Glutamatergic neuron (in vitro differentiated cells): ENCODE measurements at regions not wholly inside any gene's neighbourhood (a gene's known extent, or its start where the extent isn't known, plus 50 kb on each side); places are given as distances from the start of the nearest gene placed in this dataset.

Experiments
- DNase-seq: peaks from one replicate; pipeline ENCODE4 v3.0.0; 2022
- H3K27ac Mint-ChIP-seq: one replicate; pipeline ENCODE4 v1.8.0; 2020; ENCODE audit warnings: mild to moderate bottlenecking, mixed read lengths, inconsistent platforms; ENCODE audit not compliant: unreplicated experiment
- H3K27me3 Mint-ChIP-seq: one replicate; pipeline ENCODE4 v1.8.0; 2020; ENCODE audit warnings: mild to moderate bottlenecking, moderate library complexity, mixed read lengths, inconsistent platforms; ENCODE audit not compliant: unreplicated experiment
- H3K36me3 Mint-ChIP-seq: one replicate; pipeline ENCODE4 v1.8.0; 2020; ENCODE audit warnings: mild to moderate bottlenecking, mixed read lengths, inconsistent platforms; ENCODE audit not compliant: unreplicated experiment
- H3K4me1 Mint-ChIP-seq: one replicate; pipeline ENCODE4 v1.8.0; 2020; ENCODE audit warnings: mild to moderate bottlenecking, low read depth, mixed read lengths, inconsistent platforms; ENCODE audit not compliant: unreplicated experiment
- H3K4me3 Mint-ChIP-seq: one replicate; pipeline ENCODE4 v1.8.0; 2020; ENCODE audit warnings: mild to moderate bottlenecking, mixed read lengths, inconsistent platforms; ENCODE audit not compliant: unreplicated experiment
- H3K9me3 Mint-ChIP-seq: one replicate; pipeline ENCODE4 v1.8.0; 2020; ENCODE audit warnings: mild to moderate bottlenecking, moderate library complexity, mixed read lengths, inconsistent platforms; ENCODE audit not compliant: unreplicated experiment
- TF ChIP-seq, protein P1 (sequence below): fragments of 200-600 bp; sonication (generic); IDR thresholded peaks from one replicate; pipeline ENCODE4 v1.5.0; 2021; ENCODE audit not compliant: partially characterized antibody, unreplicated experiment

GRCh38 chr4:178937130-178937529, 1494.9 kb upstream of the AGA start:
- Mint-ChIP-seq H3K36me3 (no peaks in the 10 kb centered on the region), H3K4me1 (no peaks in the 10 kb centered on the region), H3K9me3 (no peaks in the 10 kb centered on the region), H3K4me3 (no peak overlapping the region), H3K27me3 (no peaks in the 10 kb centered on the region), H3K27ac (no peak overlapping the region)
- TF ChIP-seq, protein P1, sequence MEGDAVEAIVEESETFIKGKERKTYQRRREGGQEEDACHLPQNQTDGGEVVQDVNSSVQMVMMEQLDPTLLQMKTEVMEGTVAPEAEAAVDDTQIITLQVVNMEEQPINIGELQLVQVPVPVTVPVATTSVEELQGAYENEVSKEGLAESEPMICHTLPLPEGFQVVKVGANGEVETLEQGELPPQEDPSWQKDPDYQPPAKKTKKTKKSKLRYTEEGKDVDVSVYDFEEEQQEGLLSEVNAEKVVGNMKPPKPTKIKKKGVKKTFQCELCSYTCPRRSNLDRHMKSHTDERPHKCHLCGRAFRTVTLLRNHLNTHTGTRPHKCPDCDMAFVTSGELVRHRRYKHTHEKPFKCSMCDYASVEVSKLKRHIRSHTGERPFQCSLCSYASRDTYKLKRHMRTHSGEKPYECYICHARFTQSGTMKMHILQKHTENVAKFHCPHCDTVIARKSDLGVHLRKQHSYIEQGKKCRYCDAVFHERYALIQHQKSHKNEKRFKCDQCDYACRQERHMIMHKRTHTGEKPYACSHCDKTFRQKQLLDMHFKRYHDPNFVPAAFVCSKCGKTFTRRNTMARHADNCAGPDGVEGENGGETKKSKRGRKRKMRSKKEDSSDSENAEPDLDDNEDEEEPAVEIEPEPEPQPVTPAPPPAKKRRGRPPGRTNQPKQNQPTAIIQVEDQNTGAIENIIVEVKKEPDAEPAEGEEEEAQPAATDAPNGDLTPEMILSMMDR, result no peak
- DNase-seq, result no peak

DNA sequence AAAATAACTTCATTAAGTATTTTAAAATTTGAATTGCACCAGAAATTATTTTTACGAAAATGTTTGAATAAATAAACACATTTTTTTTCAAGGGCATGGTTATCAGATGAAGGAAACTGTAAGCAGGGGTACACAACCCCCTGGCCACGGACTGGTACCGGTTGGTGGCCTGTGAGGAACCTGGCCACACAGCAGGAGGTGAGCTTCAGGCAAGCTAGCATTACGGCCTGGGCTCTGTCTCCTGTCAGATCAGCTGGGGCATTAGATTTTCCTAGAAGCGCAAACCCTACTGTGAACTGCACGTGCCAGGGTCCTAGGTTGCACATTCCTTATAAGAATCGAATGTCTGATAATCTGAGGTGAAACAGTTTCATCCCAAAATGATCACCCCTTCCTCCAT, 1499.7 kb upstream of the AGA start:
- no peak overlapping the region for H3K4me3 Mint-ChIP-seq
- no peaks in the 10 kb centered on the region for H3K4me1 Mint-ChIP-seq
- no peak for DNase-seq
- H3K27ac Mint-ChIP-seq, result no peak overlapping the region
- peaks cover under 1% of the 10 kb centered on the region for H3K27me3 Mint-ChIP-seq
- H3K9me3 Mint-ChIP-seq, result peaks cover 1% of the 10 kb centered on the region
- no peaks in the 10 kb centered on the region for H3K36me3 Mint-ChIP-seq
- TF ChIP-seq, protein P1, result no peak

GRCh38 chr4:178953447-178954120, 1511.3 kb upstream of the AGA start:
- Mint-ChIP-seq H3K4me1 (no peaks in the 10 kb centered on the region), H3K9me3 (peaks cover 4% of the 10 kb centered on the region), H3K27me3 (peaks cover 5% of the 10 kb centered on the region), H3K36me3 (no peaks in the 10 kb centered on the region), H3K27ac (no peak overlapping the region), H3K4me3 (no peak overlapping the region)
- DNase-seq, result no peak
- TF ChIP-seq, protein P1, result no peak

- Mint-ChIP-seq H3K4me3 (no peak overlapping the region), H3K27me3 (peaks cover 7% of the 10 kb centered on the region), H3K9me3 (peaks cover 4% of the 10 kb centered on the region), H3K4me1 (no peaks in the 10 kb centered on the region), H3K36me3 (no peaks in the 10 kb centered on the region), H3K27ac (no peak overlapping the region)
- TF ChIP-seq, protein P1, result no peak
- no peak for DNase-seq
Measured at GRCh38 chr4:178955614-178956013, 1513.4 kb upstream of the AGA start.

DNA sequence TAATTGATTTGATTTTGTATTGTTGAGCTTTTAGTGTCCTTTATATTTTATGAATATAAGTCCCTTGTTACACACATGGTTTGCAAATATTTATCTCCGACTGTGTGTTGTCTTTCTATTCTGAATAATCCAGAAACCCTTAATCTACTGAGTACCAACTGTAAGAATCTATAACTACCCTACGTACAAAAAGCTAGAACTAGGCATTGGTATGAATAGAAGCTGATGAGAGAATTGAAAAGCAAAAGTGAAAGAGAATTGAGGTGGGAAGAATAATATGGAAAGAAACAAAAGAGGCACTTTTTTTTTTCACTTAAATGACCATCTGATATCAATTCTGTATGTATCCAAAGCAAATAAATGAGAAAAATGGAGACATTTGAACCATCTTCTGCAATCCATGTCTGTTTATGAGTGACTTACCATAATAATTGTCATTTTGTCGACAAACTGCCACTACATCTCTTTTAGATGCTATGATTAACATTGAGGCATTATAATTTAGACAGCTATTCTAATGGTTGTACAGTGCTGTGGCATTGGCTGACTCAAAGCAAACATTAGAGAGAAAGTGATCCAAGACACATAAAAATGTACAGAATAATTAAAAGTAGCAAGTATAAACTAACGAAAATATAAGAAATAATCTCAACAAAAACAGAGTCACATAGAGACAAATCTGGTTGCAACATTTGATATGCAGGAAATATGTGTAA, 1516.6 kb upstream of the AGA start:
- peaks cover 4% of the 10 kb centered on the region for H3K9me3 Mint-ChIP-seq
- H3K4me1 Mint-ChIP-seq, result no peaks in the 10 kb centered on the region
- peaks cover 7% of the 10 kb centered on the region for H3K27me3 Mint-ChIP-seq
- no peak overlapping the region for H3K27ac Mint-ChIP-seq
- no peaks in the 10 kb centered on the region for H3K36me3 Mint-ChIP-seq
- no peak for DNase-seq
- TF ChIP-seq, protein P1, result no peak
- no peak overlapping the region for H3K4me3 Mint-ChIP-seq
